H1 (cell line): ENCODE measurements at regions not wholly inside any gene's neighbourhood (a gene's known extent, or its start where the extent isn't known, plus 50 kb on each side); places are given as distances from the start of the nearest gene placed in this dataset.

Experiments
- BACH1 ChIP-seq: IDR thresholded peaks from 2 replicates; pipeline ENCODE4 v1.6.1; 2012; ENCODE audit warnings: low read length, improper control_type of control experiment
- KDM5A ChIP-seq: fragments of 200-600 bp; IDR thresholded peaks from 2 replicates; pipeline ENCODE4 v1.7.1; 2012; ENCODE audit warnings: mild to moderate bottlenecking, low read length, inconsistent platforms, mixed read lengths
- NRF1 ChIP-seq: IDR thresholded peaks from 2 replicates; pipeline ENCODE4 v1.6.1; 2011; ENCODE audit warnings: mild to moderate bottlenecking, low read depth, low read length, improper control_type of control experiment
- POLR2AphosphoS5 ChIP-seq: IDR thresholded peaks from 2 replicates; pipeline ENCODE4 v1.6.1; 2011; ENCODE audit warnings: low read depth, low read length
- SIN3A ChIP-seq, 2 experiments: IDR thresholded peaks in 1 of 2; conservative IDR thresholded peaks in 1 of 2; 2 replicates each; pipeline ENCODE4 v1.6.1; 2011 to 2012; ENCODE audit warnings: low read length in 2 of 2, improper control_type of control experiment in 1 of 2, low read depth in 1 of 2, mild to moderate bottlenecking in 1 of 2
- SIX5 ChIP-seq: IDR thresholded peaks from 2 replicates; pipeline ENCODE4 v1.6.1; 2011; ENCODE audit warnings: mild to moderate bottlenecking, low read depth, low read length
- TF ChIP-seq, protein P1 (sequence below), 3 experiments: IDR thresholded peaks; 1 replicate in 2 of 3; 2 replicates in 1 of 3; pipeline versions ENCODE4 v1.5.1 to v1.6.1; 2011; ENCODE audit warnings: low read length in 3 of 3, mild to moderate bottlenecking in 3 of 3, inconsistent platforms in 2 of 3, low read depth in 1 of 3, moderate library complexity in 1 of 3; ENCODE audit not compliant: insufficient read depth in 1 of 3; ENCODE audit errors: control extremely low read depth in 1 of 3
- TF ChIP-seq, protein P2 (sequence below): IDR thresholded peaks from 2 replicates; pipeline ENCODE4 v1.6.1; 2011; ENCODE audit warnings: low read length, improper control_type of control experiment

DNA sequence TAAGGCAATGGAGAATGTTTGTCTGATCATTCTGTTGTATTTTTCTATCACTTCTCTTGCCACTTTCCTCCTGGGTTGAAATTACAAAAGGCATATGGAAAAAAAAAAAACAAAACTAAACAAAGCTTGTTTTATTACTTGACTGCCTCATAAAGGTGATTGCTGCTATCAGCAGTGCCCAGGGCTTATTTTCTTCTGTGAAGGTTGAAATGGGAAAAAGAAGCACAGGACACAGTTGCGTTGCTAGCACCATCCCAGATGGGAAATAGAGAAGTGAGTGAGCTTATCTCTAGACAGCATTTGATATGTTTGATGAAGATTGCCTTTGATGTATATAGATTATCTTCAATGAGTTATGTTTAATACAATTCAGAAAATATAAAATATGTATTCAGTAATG, 633.8 kb upstream of the ZNF804A start (continued):
- TF ChIP-seq, protein P1, sequence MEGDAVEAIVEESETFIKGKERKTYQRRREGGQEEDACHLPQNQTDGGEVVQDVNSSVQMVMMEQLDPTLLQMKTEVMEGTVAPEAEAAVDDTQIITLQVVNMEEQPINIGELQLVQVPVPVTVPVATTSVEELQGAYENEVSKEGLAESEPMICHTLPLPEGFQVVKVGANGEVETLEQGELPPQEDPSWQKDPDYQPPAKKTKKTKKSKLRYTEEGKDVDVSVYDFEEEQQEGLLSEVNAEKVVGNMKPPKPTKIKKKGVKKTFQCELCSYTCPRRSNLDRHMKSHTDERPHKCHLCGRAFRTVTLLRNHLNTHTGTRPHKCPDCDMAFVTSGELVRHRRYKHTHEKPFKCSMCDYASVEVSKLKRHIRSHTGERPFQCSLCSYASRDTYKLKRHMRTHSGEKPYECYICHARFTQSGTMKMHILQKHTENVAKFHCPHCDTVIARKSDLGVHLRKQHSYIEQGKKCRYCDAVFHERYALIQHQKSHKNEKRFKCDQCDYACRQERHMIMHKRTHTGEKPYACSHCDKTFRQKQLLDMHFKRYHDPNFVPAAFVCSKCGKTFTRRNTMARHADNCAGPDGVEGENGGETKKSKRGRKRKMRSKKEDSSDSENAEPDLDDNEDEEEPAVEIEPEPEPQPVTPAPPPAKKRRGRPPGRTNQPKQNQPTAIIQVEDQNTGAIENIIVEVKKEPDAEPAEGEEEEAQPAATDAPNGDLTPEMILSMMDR (IDR thresholded peaks at IDR 0.05; ENCODE audit: control extremely low read depth in 1 of 3, insufficient read depth in 1 of 3, low read depth in 1 of 3, low read length in 3 of 3), result no peak
- TF ChIP-seq, protein P2, sequence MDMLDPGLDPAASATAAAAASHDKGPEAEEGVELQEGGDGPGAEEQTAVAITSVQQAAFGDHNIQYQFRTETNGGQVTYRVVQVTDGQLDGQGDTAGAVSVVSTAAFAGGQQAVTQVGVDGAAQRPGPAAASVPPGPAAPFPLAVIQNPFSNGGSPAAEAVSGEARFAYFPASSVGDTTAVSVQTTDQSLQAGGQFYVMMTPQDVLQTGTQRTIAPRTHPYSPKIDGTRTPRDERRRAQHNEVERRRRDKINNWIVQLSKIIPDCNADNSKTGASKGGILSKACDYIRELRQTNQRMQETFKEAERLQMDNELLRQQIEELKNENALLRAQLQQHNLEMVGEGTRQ, result no peak
- no peak for TF ChIP-seq KDM5A
- no peak for TF ChIP-seq POLR2AphosphoS5
- TF ChIP-seq SIX5, result no peak
- TF ChIP-seq SIN3A (conservative IDR thresholded peaks at IDR 0.05 in 1 of 2, IDR thresholded peaks at IDR 0.05 in 1 of 2; ENCODE audit: low read depth in 1 of 2, low read length in 2 of 2), result no peak
- TF ChIP-seq NRF1, result no peak
- no peak for TF ChIP-seq BACH1
- TF ChIP-seq, all 59 proteins: peak for 0
